BJ (cell line): ENCODE measurements at regions not wholly inside any gene's neighbourhood (a gene's known extent, or its start where the extent isn't known, plus 50 kb on each side); places are given as distances from the start of the nearest gene placed in this dataset.

Source experiments
- CTCF ChIA-PET: fragments of 350-600 bp; formaldehyde crosslinking; extraction: SDS; loops from one replicate; lab custom pipeline; 2021; ENCODE audit warnings: antibody characterized with exemption, inconsistent platforms; lab: Yijun Ruan, JAX
- POLR2A ChIA-PET: fragments of 300-600 bp; sonication (Branson Sonifier 250); formaldehyde crosslinking; extraction: SDS; loops from one replicate; lab custom pipeline; 2021; ENCODE audit warnings: antibody characterized with exemption; lab: Charles Lee
- DNase-seq: peaks from one replicate; pipeline ENCODE4 v3.0.0-alpha.2; 2011; ENCODE audit warnings: low read depth
- H3K27me3 ChIP-seq: 2 replicates; pipeline ENCODE4 v1.6.0; 2011; ENCODE audit warnings: low read length; ENCODE audit not compliant: control insufficient read depth, insufficient read depth
- H3K36me3 ChIP-seq: 2 replicates; pipeline ENCODE4 v1.5.1; 2011; ENCODE audit warnings: low read length; ENCODE audit not compliant: control insufficient read depth, insufficient read depth
- H3K4me3 ChIP-seq: 2 replicates; pipeline ENCODE4 v1.5.1; 2011; ENCODE audit warnings: low read depth, mild to moderate bottlenecking, control low read depth, low read length
- TF ChIP-seq, protein P1 (sequence below): IDR thresholded peaks from 2 replicates; pipeline ENCODE4 v1.5.1; 2011; ENCODE audit warnings: low read depth, mild to moderate bottlenecking, control low read depth, inconsistent platforms, low read length, moderate library complexity; ENCODE audit not compliant: insufficient read depth

DNA sequence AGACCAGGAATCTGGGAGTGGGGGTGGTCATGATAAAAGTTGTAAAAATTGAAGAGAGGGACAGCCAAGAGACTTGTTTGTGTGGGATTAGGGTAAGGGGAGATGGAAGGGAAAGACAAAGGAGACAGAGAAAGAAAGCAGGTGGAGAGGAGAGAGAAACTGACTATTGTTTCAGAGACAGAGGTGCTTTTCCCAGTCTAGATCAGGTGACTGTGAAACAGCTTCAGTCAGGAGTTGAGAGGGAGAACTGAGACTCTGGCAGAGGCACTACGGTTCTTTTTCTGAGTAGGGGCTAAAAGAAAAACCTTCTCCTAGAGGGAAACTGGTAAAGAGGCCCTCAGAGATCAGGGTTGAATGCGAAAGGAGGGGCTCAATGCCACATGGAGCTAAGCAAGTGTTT lies 106.4 kb downstream of the KDR start:
- CTCF ChIA-PET: no interaction called here
- Histone ChIP-seq H3K36me3 (no peaks in the 10 kb centered on the region), H3K4me3 (no peak overlapping the region), H3K27me3 (peaks cover 4% of the 10 kb centered on the region)
- POLR2A ChIA-PET: no interaction called here
- DNase-seq: no peak
- TF ChIP-seq, protein P1, sequence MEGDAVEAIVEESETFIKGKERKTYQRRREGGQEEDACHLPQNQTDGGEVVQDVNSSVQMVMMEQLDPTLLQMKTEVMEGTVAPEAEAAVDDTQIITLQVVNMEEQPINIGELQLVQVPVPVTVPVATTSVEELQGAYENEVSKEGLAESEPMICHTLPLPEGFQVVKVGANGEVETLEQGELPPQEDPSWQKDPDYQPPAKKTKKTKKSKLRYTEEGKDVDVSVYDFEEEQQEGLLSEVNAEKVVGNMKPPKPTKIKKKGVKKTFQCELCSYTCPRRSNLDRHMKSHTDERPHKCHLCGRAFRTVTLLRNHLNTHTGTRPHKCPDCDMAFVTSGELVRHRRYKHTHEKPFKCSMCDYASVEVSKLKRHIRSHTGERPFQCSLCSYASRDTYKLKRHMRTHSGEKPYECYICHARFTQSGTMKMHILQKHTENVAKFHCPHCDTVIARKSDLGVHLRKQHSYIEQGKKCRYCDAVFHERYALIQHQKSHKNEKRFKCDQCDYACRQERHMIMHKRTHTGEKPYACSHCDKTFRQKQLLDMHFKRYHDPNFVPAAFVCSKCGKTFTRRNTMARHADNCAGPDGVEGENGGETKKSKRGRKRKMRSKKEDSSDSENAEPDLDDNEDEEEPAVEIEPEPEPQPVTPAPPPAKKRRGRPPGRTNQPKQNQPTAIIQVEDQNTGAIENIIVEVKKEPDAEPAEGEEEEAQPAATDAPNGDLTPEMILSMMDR: no peak

DNA sequence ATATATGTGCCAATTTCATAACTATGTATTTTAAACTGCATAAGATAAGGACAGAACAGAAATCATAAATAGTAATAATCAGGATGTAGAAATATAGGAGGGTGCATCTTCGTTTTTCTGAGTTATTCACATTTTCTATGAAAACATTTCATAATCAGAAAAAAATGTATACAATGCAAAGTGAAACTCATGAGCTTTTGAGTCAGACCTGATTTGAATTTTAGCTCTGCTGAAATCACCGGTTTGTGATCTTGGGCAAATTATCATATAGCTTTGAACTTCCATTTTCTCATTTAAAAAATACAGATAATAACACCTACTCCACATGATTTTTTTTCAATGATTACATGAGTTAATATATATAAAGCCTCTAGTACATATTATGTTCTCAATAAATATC lies 106.9 kb downstream of the KDR start:
- H3K4me3 ChIP-seq: no peak overlapping the region
- CTCF ChIA-PET: interaction anchor here (1.1 kb wide), 1 partner anchor 303 kb away, joined by 3 read pairs; no protein-coding TSS in a partner anchor

DNA sequence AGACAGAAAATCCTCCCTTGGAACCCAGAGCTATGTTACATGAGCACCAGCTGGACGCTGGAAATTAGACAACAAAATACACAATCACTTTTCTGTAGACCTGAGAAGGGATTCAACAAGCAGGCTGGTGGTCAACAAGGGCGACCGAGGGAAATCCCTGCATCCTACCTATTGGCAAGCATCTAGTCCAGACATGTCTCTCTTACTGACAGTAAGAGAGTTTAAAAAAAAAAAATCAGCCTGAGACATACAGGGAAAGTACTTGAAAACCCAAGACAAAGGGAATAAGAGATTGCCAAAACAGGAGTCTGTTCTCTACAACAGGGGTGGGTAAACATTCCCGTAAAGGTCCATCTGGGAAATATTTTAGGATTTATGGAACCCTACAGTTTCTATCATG lies 108.0 kb downstream of the KDR start:
- H3K36me3 ChIP-seq: no peaks in the 10 kb centered on the region
- POLR2A ChIA-PET: no interaction called here
- no peak for DNase-seq
- CTCF ChIA-PET: interaction anchor here (1.1 kb wide), 1 partner anchor 304 kb away, joined by 3 read pairs; no protein-coding TSS in a partner anchor
- TF ChIP-seq, protein P1: no peak
- H3K4me3 ChIP-seq: no peak overlapping the region
- peaks cover 4% of the 10 kb centered on the region for H3K27me3 ChIP-seq

More for the DNA sequence above, 106.9 kb downstream of the KDR start:
- Histone ChIP-seq H3K27me3 (peaks cover 4% of the 10 kb centered on the region), H3K36me3 (no peaks in the 10 kb centered on the region)
- TF ChIP-seq, protein P1: no peak
- POLR2A ChIA-PET: no interaction called here
- DNase-seq: no peak

DNA sequence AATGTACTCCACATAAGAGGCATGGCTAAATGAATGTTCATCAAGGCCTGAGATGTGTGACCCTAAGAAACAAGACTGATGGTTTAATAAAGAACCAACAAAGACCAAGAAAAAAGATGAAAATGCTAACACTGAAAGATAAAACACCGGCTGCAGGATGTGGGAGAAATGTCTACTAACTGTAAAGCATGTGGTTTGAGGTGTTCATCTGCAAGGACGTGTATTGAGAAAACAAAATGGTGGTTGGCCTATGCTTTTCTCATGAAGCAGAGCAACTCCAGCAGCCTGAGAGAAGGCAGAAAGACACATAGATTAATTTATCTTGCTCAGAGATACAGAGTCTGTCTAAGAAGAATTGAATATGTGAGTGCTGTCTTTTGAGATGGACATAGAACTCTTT lies 109.3 kb downstream of the KDR start:
- H3K36me3 ChIP-seq: no peaks in the 10 kb centered on the region
- no peak overlapping the region for H3K4me3 ChIP-seq
- ChIA-PET CTCF (no interaction called here), POLR2A (no interaction called here)
- H3K27me3 ChIP-seq: peaks cover 4% of the 10 kb centered on the region
- TF ChIP-seq, protein P1: no peak
- no peak for DNase-seq

DNA sequence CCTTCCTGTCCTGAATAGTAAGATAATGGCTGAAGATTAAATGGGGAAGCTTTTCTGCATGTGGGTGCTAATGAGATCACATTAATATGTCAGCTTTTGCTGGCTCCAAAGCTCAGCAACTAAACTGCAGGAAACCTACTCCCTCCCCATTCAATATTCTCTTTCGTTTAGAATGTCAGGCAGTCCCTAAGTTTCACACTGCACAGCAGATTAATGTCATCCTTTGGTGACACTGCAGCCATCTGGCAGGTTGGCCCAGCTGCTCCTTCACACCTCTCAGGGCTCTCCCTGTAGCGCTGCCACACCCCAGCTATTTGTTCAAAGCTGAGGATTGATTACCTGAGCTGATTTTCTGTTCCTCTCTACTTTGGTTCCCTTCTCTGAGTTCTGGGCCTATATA lies 110.5 kb downstream of the KDR start:
- ChIA-PET POLR2A (no interaction called here), CTCF (interaction anchor here (0.6 kb wide), 1 partner anchor 1580 kb away, joined by 3 read pairs; no protein-coding TSS in a partner anchor)
- Histone ChIP-seq H3K36me3 (no peaks in the 10 kb centered on the region), H3K4me3 (no peak overlapping the region), H3K27me3 (peaks cover 1% of the 10 kb centered on the region)
- no peak for DNase-seq
- TF ChIP-seq, protein P1: no peak
